ENCODE measurements at regions not wholly inside any gene's neighbourhood (a gene's known extent, or its start where the extent isn't known, plus 50 kb on each side); places are given as distances from the start of the nearest gene placed in this dataset.

DNA sequence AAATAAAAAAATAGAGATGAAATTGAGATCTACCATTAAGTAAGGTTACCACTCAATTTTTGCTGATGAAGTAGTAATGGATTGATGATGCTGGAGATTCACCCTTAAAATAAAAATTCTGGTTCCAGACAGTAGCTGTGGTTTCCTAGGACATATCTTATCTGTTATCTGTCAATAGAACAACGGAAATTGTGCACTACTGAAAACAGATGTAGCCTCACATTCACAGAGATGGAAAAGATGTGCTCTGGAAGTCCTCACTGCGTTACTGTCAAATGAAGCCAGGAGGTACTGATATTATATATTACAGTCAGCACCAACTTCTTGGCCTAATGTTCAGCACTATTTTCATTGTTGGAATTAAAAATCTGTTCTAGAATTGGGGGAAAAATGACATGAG lies 154.0 kb downstream of the SLC24A2 start:
- CTCF ChIA-PET = no interaction called here
- ATAC-seq = no peak
- H3K27me3 Mint-ChIP-seq (ENCODE audit: low read depth) = no peaks in the 10 kb centered on the region

DNA sequence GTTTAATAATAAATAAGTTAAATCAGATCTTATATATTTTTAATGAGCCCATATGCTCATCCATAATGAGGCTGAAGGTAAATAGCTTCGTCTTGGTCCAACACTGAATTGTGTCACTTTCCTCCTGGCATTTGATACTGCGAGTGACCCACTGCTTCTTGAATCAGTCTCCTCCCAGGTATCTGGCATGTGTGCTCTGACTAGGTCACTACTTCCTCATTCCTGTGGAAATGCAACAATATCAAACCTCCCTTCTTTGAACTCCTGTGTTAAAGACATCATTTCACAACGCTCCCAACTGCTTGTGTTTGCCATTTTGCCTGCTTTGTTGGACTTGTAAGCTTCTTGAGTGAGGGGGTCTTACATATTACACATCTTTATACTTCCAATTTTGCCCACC lies 157.7 kb downstream of the SLC24A2 start:
- no peaks in the 10 kb centered on the region for H3K36me3 Mint-ChIP-seq
- no peak overlapping the region for H3K27ac Mint-ChIP-seq

More for the DNA sequence above, 154.0 kb downstream of the SLC24A2 start:
- POLR2A ChIA-PET = no interaction called here
- H3K27ac Mint-ChIP-seq = no peak overlapping the region
- no peaks in the 10 kb centered on the region for H3K36me3 Mint-ChIP-seq
- H3K4me1 Mint-ChIP-seq = peaks cover 21% of the 10 kb centered on the region
- DNase-seq (ENCODE audit: low spot score) = no peak
- no peak for TF ChIP-seq FOXP1 (CRISPR knock-in tag; IDR thresholded peaks at IDR 0.05; ENCODE audit: borderline replicate concordance)
- TF ChIP-seq, protein P1, sequence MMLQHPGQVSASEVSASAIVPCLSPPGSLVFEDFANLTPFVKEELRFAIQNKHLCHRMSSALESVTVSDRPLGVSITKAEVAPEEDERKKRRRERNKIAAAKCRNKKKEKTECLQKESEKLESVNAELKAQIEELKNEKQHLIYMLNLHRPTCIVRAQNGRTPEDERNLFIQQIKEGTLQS (CRISPR knock-in tag; conservative IDR thresholded peaks at IDR 0.05) = no peak
- TF ChIP-seq, protein P2, sequence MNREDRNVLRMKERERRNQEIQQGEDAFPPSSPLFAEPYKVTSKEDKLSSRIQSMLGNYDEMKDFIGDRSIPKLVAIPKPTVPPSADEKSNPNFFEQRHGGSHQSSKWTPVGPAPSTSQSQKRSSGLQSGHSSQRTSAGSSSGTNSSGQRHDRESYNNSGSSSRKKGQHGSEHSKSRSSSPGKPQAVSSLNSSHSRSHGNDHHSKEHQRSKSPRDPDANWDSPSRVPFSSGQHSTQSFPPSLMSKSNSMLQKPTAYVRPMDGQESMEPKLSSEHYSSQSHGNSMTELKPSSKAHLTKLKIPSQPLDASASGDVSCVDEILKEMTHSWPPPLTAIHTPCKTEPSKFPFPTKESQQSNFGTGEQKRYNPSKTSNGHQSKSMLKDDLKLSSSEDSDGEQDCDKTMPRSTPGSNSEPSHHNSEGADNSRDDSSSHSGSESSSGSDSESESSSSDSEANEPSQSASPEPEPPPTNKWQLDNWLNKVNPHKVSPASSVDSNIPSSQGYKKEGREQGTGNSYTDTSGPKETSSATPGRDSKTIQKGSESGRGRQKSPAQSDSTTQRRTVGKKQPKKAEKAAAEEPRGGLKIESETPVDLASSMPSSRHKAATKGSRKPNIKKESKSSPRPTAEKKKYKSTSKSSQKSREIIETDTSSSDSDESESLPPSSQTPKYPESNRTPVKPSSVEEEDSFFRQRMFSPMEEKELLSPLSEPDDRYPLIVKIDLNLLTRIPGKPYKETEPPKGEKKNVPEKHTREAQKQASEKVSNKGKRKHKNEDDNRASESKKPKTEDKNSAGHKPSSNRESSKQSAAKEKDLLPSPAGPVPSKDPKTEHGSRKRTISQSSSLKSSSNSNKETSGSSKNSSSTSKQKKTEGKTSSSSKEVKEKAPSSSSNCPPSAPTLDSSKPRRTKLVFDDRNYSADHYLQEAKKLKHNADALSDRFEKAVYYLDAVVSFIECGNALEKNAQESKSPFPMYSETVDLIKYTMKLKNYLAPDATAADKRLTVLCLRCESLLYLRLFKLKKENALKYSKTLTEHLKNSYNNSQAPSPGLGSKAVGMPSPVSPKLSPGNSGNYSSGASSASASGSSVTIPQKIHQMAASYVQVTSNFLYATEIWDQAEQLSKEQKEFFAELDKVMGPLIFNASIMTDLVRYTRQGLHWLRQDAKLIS (CRISPR knock-in tag; IDR thresholded peaks at IDR 0.05; ENCODE audit: borderline replicate concordance) = no peak
- no peak for TF ChIP-seq ZNF396 (CRISPR knock-in tag; IDR thresholded peaks at IDR 0.05; ENCODE audit: borderline replicate concordance)
- TF ChIP-seq, protein P3, sequence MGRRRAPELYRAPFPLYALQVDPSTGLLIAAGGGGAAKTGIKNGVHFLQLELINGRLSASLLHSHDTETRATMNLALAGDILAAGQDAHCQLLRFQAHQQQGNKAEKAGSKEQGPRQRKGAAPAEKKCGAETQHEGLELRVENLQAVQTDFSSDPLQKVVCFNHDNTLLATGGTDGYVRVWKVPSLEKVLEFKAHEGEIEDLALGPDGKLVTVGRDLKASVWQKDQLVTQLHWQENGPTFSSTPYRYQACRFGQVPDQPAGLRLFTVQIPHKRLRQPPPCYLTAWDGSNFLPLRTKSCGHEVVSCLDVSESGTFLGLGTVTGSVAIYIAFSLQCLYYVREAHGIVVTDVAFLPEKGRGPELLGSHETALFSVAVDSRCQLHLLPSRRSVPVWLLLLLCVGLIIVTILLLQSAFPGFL (CRISPR knock-in tag; IDR thresholded peaks at IDR 0.05; ENCODE audit: borderline replicate concordance) = no peak
- TF ChIP-seq TEAD1 (CRISPR knock-in tag; IDR thresholded peaks at IDR 0.05) = no peak
- no peak for TF ChIP-seq EMX1 (CRISPR knock-in tag; IDR thresholded peaks at IDR 0.05)
- TF ChIP-seq PRRX2 (CRISPR knock-in tag; IDR thresholded peaks at IDR 0.05) = no peak
- TF ChIP-seq, protein P4, sequence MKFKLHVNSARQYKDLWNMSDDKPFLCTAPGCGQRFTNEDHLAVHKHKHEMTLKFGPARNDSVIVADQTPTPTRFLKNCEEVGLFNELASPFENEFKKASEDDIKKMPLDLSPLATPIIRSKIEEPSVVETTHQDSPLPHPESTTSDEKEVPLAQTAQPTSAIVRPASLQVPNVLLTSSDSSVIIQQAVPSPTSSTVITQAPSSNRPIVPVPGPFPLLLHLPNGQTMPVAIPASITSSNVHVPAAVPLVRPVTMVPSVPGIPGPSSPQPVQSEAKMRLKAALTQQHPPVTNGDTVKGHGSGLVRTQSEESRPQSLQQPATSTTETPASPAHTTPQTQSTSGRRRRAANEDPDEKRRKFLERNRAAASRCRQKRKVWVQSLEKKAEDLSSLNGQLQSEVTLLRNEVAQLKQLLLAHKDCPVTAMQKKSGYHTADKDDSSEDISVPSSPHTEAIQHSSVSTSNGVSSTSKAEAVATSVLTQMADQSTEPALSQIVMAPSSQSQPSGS (CRISPR knock-in tag; IDR thresholded peaks at IDR 0.05; ENCODE audit: borderline replicate concordance, low read depth) = no peak
- TF ChIP-seq HMGA2 (CRISPR knock-in tag; IDR thresholded peaks at IDR 0.05) = no peak
- no peaks in the 10 kb centered on the region for H3K9me3 Mint-ChIP-seq
- no peak overlapping the region for H3K4me3 Mint-ChIP-seq

DNA sequence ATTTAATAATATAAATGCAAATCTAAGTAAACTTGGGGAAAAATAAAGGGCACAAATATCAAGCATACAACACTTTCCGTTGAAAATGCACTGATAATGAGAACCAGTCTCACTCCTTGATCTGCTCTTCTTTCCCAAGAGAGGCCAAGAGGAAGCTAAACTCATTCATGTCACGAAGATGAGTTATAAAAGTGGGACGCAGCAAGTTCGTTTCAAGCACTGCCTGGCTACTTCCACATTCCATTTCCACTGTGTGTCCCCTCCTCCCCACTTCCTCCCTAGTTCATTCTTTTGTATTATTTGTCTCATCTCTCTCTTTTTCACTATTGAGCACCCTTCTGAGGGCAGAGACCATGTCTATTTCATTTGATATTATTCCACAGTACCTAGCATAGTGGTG lies 158.1 kb downstream of the SLC24A2 start:
- ChIA-PET POLR2A (no interaction called here), CTCF (interaction anchor here (0.8 to 1.0 kb wide), 2 partner anchors 166 to 1264 kb away, joined by 3 to 6 read pairs; no protein-coding TSS in a partner anchor)
- Mint-ChIP-seq H3K4me3 (no peak overlapping the region), H3K27ac (no peak overlapping the region), H3K36me3 (no peaks in the 10 kb centered on the region), H3K4me1 (peaks cover 9% of the 10 kb centered on the region), H3K27me3 (ENCODE audit: low read depth) (no peaks in the 10 kb centered on the region), H3K9me3 (no peaks in the 10 kb centered on the region)
- DNase-seq (ENCODE audit: low spot score) (no peak), ATAC-seq (no peak)
- no peak for TF ChIP-seq ETV6 (CRISPR knock-in tag; IDR thresholded peaks at IDR 0.05)
- TF ChIP-seq, protein P5, sequence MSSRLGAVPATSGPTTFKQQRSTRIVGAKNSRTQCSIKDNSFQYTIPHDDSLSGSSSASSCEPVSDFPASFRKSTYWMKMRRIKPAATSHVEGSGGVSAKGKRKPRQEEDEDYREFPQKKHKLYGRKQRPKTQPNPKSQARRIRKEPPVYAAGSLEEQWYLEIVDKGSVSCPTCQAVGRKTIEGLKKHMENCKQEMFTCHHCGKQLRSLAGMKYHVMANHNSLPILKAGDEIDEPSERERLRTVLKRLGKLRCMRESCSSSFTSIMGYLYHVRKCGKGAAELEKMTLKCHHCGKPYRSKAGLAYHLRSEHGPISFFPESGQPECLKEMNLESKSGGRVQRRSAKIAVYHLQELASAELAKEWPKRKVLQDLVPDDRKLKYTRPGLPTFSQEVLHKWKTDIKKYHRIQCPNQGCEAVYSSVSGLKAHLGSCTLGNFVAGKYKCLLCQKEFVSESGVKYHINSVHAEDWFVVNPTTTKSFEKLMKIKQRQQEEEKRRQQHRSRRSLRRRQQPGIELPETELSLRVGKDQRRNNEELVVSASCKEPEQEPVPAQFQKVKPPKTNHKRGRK (CRISPR knock-in tag; IDR thresholded peaks at IDR 0.05; ENCODE audit: borderline replicate concordance) = no peak
- TF ChIP-seq RELA (CRISPR knock-in tag; IDR thresholded peaks at IDR 0.05; ENCODE audit: borderline replicate concordance) = no peak
- no peak for TF ChIP-seq CREB1 (CRISPR knock-in tag; IDR thresholded peaks at IDR 0.05)
- TF ChIP-seq, protein P6, sequence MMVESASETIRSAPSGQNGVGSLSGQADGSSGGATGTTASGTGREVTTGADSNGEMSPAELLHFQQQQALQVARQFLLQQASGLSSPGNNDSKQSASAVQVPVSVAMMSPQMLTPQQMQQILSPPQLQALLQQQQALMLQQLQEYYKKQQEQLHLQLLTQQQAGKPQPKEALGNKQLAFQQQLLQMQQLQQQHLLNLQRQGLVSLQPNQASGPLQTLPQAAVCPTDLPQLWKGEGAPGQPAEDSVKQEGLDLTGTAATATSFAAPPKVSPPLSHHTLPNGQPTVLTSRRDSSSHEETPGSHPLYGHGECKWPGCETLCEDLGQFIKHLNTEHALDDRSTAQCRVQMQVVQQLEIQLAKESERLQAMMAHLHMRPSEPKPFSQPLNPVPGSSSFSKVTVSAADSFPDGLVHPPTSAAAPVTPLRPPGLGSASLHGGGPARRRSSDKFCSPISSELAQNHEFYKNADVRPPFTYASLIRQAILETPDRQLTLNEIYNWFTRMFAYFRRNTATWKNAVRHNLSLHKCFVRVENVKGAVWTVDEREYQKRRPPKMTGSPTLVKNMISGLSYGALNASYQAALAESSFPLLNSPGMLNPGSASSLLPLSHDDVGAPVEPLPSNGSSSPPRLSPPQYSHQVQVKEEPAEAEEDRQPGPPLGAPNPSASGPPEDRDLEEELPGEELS (CRISPR knock-in tag; IDR thresholded peaks at IDR 0.05) = no peak
- no peak for TF ChIP-seq KAT7 (CRISPR knock-in tag; IDR thresholded peaks at IDR 0.05; ENCODE audit: borderline replicate concordance)
- TF ChIP-seq, protein P7, sequence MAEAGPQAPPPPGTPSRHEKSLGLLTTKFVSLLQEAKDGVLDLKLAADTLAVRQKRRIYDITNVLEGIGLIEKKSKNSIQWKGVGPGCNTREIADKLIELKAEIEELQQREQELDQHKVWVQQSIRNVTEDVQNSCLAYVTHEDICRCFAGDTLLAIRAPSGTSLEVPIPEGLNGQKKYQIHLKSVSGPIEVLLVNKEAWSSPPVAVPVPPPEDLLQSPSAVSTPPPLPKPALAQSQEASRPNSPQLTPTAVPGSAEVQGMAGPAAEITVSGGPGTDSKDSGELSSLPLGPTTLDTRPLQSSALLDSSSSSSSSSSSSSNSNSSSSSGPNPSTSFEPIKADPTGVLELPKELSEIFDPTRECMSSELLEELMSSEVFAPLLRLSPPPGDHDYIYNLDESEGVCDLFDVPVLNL (CRISPR knock-in tag; IDR thresholded peaks at IDR 0.05; ENCODE audit: borderline replicate concordance, low read depth) = no peak
- no peak for TF ChIP-seq SOX15 (CRISPR knock-in tag; IDR thresholded peaks at IDR 0.05)

More for the DNA sequence above, 157.7 kb downstream of the SLC24A2 start:
- ATAC-seq = no peak; the same call in 1 of the 2 replicates
- TF ChIP-seq SOX15 (CRISPR knock-in tag; IDR thresholded peaks at IDR 0.05) (no peak), NFE2L1 (CRISPR knock-in tag; IDR thresholded peaks at IDR 0.05) (no peak), FOXK1 (CRISPR knock-in tag; IDR thresholded peaks at IDR 0.05) (no peak), ZNF121 (CRISPR knock-in tag; IDR thresholded peaks at IDR 0.05) (no peak)
- peaks cover 9% of the 10 kb centered on the region for H3K4me1 Mint-ChIP-seq
- no peak for DNase-seq (ENCODE audit: low spot score)
- CTCF ChIA-PET = interaction anchor here (0.8 to 1.0 kb wide), 2 partner anchors 166 to 1264 kb away, joined by 3 to 6 read pairs; no protein-coding TSS in a partner anchor
- H3K9me3 Mint-ChIP-seq = no peaks in the 10 kb centered on the region
- POLR2A ChIA-PET = no interaction called here
- H3K27me3 Mint-ChIP-seq (ENCODE audit: low read depth) = no peaks in the 10 kb centered on the region
- H3K4me3 Mint-ChIP-seq = no peak overlapping the region

Measured in WTC11 (cell line).